H7 (cell line): ENCODE measurements at regions not wholly inside any gene's neighbourhood (a gene's known extent, or its start where the extent isn't known, plus 50 kb on each side); places are given as distances from the start of the nearest gene placed in this dataset.
"Not testable (repeated sequence)": the region's sequence is repeated elsewhere in the genome, so short reads cannot be mapped to it uniquely, and the experiment has no call there.

ENCODE experiments used
- DNase-seq: peaks from one replicate; pipeline ENCODE4 v3.0.0; 2012
- H3K27me3 ChIP-seq: 2 replicates; pipeline ENCODE4 v1.6.0; 2011; ENCODE audit warnings: mild to moderate bottlenecking, low read length; ENCODE audit not compliant: control insufficient read depth, insufficient read depth
- H3K36me3 ChIP-seq: replicated peaks from 2 replicates; pipeline ENCODE4 v1.5.1; 2011; ENCODE audit warnings: low read length; ENCODE audit not compliant: control insufficient read depth, insufficient read depth
- H3K4me3 ChIP-seq: 2 replicates; pipeline ENCODE4 v1.5.1; 2011; ENCODE audit warnings: low read depth, mild to moderate bottlenecking, control low read depth, low read length, moderate library complexity; ENCODE audit not compliant: insufficient read depth

GRCh38 chr16:8103649-8104289 is 486.5 kb downstream of the TMEM114 start:
- no peak for DNase-seq
- H3K27me3 ChIP-seq = no peaks in the 10 kb centered on the region
- no peaks in the 10 kb centered on the region for H3K36me3 ChIP-seq
- H3K4me3 ChIP-seq = no peak overlapping the region

GRCh38 chr16:8099586-8099985 is 490.7 kb downstream of the TMEM114 start:
- DNase-seq = no peak
- Histone ChIP-seq H3K36me3 (no peaks in the 10 kb centered on the region), H3K27me3 (no peaks in the 10 kb centered on the region), H3K4me3 (no peak overlapping the region)

- DNase-seq = no peak
- Histone ChIP-seq H3K36me3 (no peaks in the 10 kb centered on the region), H3K4me3 (no peak overlapping the region), H3K27me3 (no peaks in the 10 kb centered on the region)
Observed at GRCh38 chr16:8098947-8099512, 491.3 kb downstream of the TMEM114 start.

GRCh38 chr16:8096211-8096610 is 494.1 kb downstream of the TMEM114 start:
- H3K36me3 ChIP-seq = no peaks in the 10 kb centered on the region
- no peak overlapping the region for H3K4me3 ChIP-seq
- no peak for DNase-seq
- H3K27me3 ChIP-seq = no peaks in the 10 kb centered on the region

- Histone ChIP-seq H3K36me3 (no peaks in the 10 kb centered on the region), H3K27me3 (no peaks in the 10 kb centered on the region), H3K4me3 (no peak overlapping the region)
- no peak for DNase-seq
Observed at GRCh38 chr16:8094696-8095095, 495.6 kb downstream of the TMEM114 start.

- DNase-seq = no peak
- no peaks in the 10 kb centered on the region for H3K36me3 ChIP-seq
- no peak overlapping the region for H3K4me3 ChIP-seq
- H3K27me3 ChIP-seq = no peaks in the 10 kb centered on the region
Observed at GRCh38 chr16:8088820-8089338, 501.4 kb downstream of the TMEM114 start.

- H3K36me3 ChIP-seq = no peaks in the 10 kb centered on the region
- DNase-seq = no peak
Observed at GRCh38 chr16:8087597-8088289, 502.6 kb downstream of the TMEM114 start.

GRCh38 chr16:8087146-8087545 is 503.2 kb downstream of the TMEM114 start:
- H3K27me3 ChIP-seq = no peaks in the 10 kb centered on the region
- no peaks in the 10 kb centered on the region for H3K36me3 ChIP-seq
- DNase-seq = no peak
- H3K4me3 ChIP-seq = no peak overlapping the region

More at GRCh38 chr16:8087597-8088289, 502.6 kb downstream of the TMEM114 start:
- no peaks in the 10 kb centered on the region for H3K27me3 ChIP-seq
- H3K4me3 ChIP-seq = no peak overlapping the region

DNA sequence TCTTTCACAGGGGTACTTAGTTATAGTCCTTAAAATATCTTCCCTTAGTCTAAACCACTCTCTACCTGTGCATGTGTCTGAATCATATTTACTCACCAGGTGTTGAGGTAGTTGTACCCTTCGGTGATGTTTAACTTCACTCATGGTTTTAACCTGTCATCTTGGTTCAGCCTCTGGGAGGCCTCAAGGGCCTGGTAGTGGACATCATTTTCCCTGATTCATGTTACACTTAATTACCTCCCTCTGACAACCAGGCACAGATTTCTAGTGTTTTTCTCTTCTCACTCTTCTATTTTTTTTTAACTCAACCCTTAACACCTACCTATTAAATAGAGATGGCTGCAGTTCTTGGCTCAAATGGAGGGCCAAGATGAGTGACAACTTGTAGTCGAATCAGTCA is 505.4 kb downstream of the TMEM114 start:
- no peak overlapping the region for H3K4me3 ChIP-seq

GRCh38 chr16:8084302-8084701 is 506.0 kb downstream of the TMEM114 start:
- Histone ChIP-seq H3K36me3 (no peaks in the 10 kb centered on the region), H3K27me3 (no peaks in the 10 kb centered on the region), H3K4me3 (no peak overlapping the region)
- no peak for DNase-seq

More for the DNA sequence above, 505.4 kb downstream of the TMEM114 start:
- H3K36me3 ChIP-seq = no peaks in the 10 kb centered on the region
- no peak for DNase-seq
- no peaks in the 10 kb centered on the region for H3K27me3 ChIP-seq

DNA sequence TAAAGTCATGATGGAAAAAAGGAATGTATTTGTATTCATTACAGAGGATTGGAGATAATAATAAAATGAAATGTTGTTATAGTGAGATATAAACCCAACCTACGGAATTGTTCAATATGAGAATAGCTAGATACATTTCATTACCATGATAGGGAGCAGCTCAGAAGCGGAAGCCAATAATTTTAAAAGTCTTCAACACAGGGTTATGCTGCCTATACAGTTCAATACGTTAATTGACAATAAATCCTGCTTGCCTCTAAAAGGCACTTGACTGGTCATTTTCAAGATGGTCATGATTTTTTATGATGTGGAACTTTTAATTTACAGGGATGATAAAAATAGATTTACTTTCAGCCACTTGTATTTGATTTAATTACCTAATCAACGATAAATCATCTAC is 506.8 kb downstream of the TMEM114 start:
- DNase-seq = no peak

GRCh38 chr16:8080817-8081216 is 509.5 kb downstream of the TMEM114 start:
- H3K27me3 ChIP-seq = no peaks in the 10 kb centered on the region
- no peaks in the 10 kb centered on the region for H3K36me3 ChIP-seq
- DNase-seq = no peak
- H3K4me3 ChIP-seq = no peak overlapping the region

More for the DNA sequence above, 506.8 kb downstream of the TMEM114 start:
- Histone ChIP-seq H3K4me3 (no peak overlapping the region), H3K27me3 (no peaks in the 10 kb centered on the region), H3K36me3 (no peaks in the 10 kb centered on the region)

GRCh38 chr16:8075271-8075670 is 515.0 kb downstream of the TMEM114 start:
- DNase-seq = no peak
- H3K36me3 ChIP-seq = no peaks in the 10 kb centered on the region
- no peaks in the 10 kb centered on the region for H3K27me3 ChIP-seq
- no peak overlapping the region for H3K4me3 ChIP-seq

DNA sequence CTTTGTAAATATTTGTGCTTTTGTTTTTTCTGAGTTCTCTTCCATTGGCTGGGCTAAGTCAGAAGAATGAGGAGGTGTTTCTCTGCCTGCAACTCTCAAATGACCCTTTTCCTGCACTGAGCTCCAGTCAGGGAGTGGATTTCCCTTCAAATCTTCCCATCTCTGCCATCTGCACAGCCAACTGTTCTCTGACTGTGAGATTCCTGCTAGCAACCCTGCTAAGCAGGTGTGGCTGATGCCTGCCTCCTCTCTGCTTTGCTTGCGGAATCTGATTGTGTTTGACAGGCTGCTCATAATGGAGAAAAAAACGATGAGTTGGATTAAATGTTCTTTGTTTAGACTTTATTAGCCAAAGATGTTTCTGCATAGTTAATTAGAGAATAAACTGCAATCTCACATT is 519.8 kb downstream of the TMEM114 start:
- Histone ChIP-seq H3K36me3 (no peaks in the 10 kb centered on the region), H3K4me3 (no peak overlapping the region), H3K27me3 (no peaks in the 10 kb centered on the region)
- no peak for DNase-seq

DNA sequence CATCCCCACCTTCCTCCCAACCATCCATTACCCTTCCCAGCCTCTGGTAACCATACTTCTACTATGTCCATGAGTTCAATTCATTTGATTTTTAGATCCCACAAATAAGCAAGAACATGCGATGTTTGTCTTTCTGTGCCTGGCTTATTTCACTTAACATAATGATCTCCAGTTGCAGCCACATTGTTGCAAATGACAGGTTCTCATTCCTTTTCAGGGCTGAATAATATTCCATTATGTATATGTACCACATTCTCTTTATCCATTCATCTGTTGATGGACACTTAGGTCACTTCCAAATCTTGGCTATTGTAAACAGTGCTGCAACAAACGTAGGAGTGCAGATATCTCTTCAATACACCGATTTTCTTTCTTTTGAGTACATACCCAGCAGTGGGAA is 522.1 kb downstream of the TMEM114 start:
- H3K36me3 ChIP-seq, H3K4me3 ChIP-seq, DNase-seq, H3K27me3 ChIP-seq: not testable (repeated sequence)
